Left lung (tissue), 4 donors: ENCODE measurements at regions not wholly inside any gene's neighbourhood (a gene's known extent, or its start where the extent isn't known, plus 50 kb on each side); places are given as distances from the start of the nearest gene placed in this dataset.

Source experiments
- ATAC-seq: fragments of 200-7000 bp; cut with Tn5 transposase; one replicate; pipeline ENCODE4 v1.9.1; 2020; ENCODE audit warnings: moderate library complexity
- DNase-seq, 4 donors: peaks; one replicate each; pipeline ENCODE4 v3.0.0-alpha.2; 2013 to 2020
- H3K27ac ChIP-seq, 2 donors: fragments of 200-600 bp; sonication (generic) in 1 of 2; one replicate each; pipeline versions ENCODE4 v1.5.0 to v1.8.0; 2020 to 2021
- H3K27me3 ChIP-seq, 2 donors: fragments of 200-600 bp; sonication (generic) in 1 of 2; one replicate each; pipeline versions ENCODE4 v1.5.0 to v1.8.0; 2020 to 2021
- H3K36me3 ChIP-seq, 2 donors: fragments of 200-600 bp; sonication (generic) in 1 of 2; one replicate each; pipeline versions ENCODE4 v1.5.0 to v1.8.0; 2020 to 2021
- H3K4me1 ChIP-seq, 2 donors: fragments of 200-600 bp; one replicate each; pipeline ENCODE4 v1.8.0; 2021
- H3K4me3 ChIP-seq, 2 donors: fragments of 200-600 bp; sonication (generic) in 1 of 2; one replicate each; pipeline versions ENCODE4 v1.5.0 to v1.8.0; 2020 to 2021; ENCODE audit warnings: mild to moderate bottlenecking in 1 of 2
- H3K9me3 ChIP-seq, 2 donors: fragments of 200-600 bp; sonication (generic) in 1 of 2; one replicate each; pipeline versions ENCODE4 v1.5.0 to v1.8.0; 2020 to 2021
- CTCF ChIP-seq, 2 donors: fragments of 200-600 bp; sonication (generic) in 1 of 2; IDR thresholded peaks; one replicate each; pipeline versions ENCODE4 v1.5.0 to v1.8.0; 2021; ENCODE audit warnings: antibody characterized with exemption in 2 of 2
- intact Hi-C, 2 donors: fragments of 100-400 bp; cut with DNase I; formaldehyde crosslinking; loops; one replicate each; pipeline versions ENCODE4 v1.11.2 to v1.14.2; 2022
- donor health status: DM: no; HTN: yes; CAD: no.
- donor health status: DM: no; HTN: no; CAD: no.

- no peak overlapping the region for H3K4me3 ChIP-seq
- no peak overlapping the region for H3K27ac ChIP-seq
- ATAC-seq = no peak
- no peak for DNase-seq
- no peaks in the 10 kb centered on the region for H3K9me3 ChIP-seq
- no peaks in the 10 kb centered on the region for H3K36me3 ChIP-seq
- TF ChIP-seq CTCF (IDR thresholded peaks at IDR 0.05) = no peak
- peaks cover 0 to 4% of the 10 kb centered on the region in 2 donors for H3K4me1 ChIP-seq
- intact Hi-C loops = no loop called here
- H3K27me3 ChIP-seq = no peaks in the 10 kb centered on the region
Observed at GRCh38 chr5:125323613-125324012, 577.2 kb upstream of the ZNF608 start.

GRCh38 chr5:125325488-125326149 lies 579.2 kb upstream of the ZNF608 start:
- H3K27ac ChIP-seq = no peak overlapping the region
- peaks cover 0 to 4% of the 10 kb centered on the region in 2 donors for H3K4me1 ChIP-seq
- no peak for ATAC-seq
- no peak for DNase-seq
- TF ChIP-seq CTCF (IDR thresholded peaks at IDR 0.05) = no peak
- no peaks in the 10 kb centered on the region for H3K9me3 ChIP-seq
- H3K4me3 ChIP-seq = no peak overlapping the region
- H3K36me3 ChIP-seq = no peaks in the 10 kb centered on the region
- intact Hi-C loops = no loop called here
- H3K27me3 ChIP-seq = no peaks in the 10 kb centered on the region

GRCh38 chr5:125326150-125326510 lies 579.7 kb upstream of the ZNF608 start:
- TF ChIP-seq CTCF (IDR thresholded peaks at IDR 0.05) = no peak
- Histone ChIP-seq H3K4me3 (no peak overlapping the region), H3K27me3 (no peaks in the 10 kb centered on the region), H3K9me3 (no peaks in the 10 kb centered on the region), H3K4me1 (peaks cover 0 to 4% of the 10 kb centered on the region in 2 donors), H3K36me3 (no peaks in the 10 kb centered on the region), H3K27ac (no peak overlapping the region)
- intact Hi-C loops = no loop called here
- ATAC-seq = peak; percentile 24
- no peak for DNase-seq

DNA sequence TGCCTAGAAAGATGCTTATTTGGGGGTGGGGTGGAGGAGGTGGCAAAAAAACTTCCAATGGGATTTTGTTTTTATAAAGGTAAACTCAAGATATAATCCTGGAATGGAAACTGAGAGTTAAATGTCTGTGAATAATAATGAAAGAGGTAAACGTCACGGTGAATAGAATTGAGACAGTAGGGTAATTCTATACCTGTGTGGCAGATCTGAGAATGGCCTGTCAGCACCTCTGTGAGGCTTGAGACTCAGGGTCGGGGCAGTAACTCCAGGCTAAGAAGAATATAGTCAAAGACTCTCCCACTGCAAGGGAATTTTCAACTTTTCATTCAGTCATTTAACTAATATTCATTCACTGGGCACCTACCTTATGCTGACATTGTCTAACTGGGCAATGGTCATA lies 581.2 kb upstream of the ZNF608 start:
- H3K27ac ChIP-seq = no peak overlapping the region
- no peak overlapping the region for H3K4me3 ChIP-seq
- intact Hi-C loops = no loop called here
- no peak for TF ChIP-seq CTCF (IDR thresholded peaks at IDR 0.05)
- no peaks in the 10 kb centered on the region for H3K36me3 ChIP-seq
- no peaks in the 10 kb centered on the region for H3K9me3 ChIP-seq
- DNase-seq (no peak), ATAC-seq (no peak)
- no peaks in the 10 kb centered on the region for H3K27me3 ChIP-seq
- H3K4me1 ChIP-seq = peaks cover 0 to 4% of the 10 kb centered on the region in 2 donors

DNA sequence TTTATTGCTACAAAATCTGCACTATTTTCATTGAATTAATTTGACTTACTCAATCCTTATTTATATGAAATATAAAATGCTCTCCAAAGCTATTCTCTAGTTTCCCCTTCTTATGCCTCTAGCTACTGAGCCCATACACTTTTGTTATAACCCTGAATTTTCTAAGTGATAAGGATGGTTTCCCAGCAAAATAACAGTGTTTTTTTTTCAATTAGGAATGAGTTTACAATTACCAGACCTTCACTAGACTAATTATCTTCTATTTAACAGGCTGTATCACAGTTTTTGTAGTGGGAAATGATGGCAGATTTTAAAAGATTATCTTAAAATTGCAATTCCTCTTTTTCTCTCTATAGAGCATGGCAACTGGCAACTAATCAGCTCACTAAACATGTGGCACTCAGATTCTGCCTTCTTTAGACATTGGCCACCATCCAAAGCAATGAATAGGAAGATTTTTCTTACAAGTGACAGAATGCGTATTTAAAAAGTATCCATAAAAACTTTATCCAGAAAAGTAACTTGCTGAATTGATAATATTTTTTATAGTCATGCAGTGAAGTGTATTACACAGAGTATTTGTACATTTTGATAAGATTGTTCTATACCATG lies 585.7 kb upstream of the ZNF608 start:
- H3K4me1 ChIP-seq = no peaks in the 10 kb centered on the region
- TF ChIP-seq CTCF (IDR thresholded peaks at IDR 0.05) = no peak
- intact Hi-C loops = no loop called here

More for the DNA sequence above, 585.7 kb upstream of the ZNF608 start:
- no peak for DNase-seq
- Histone ChIP-seq H3K27ac (no peak overlapping the region), H3K4me3 (no peak overlapping the region), H3K27me3 (no peaks in the 10 kb centered on the region), H3K36me3 (no peaks in the 10 kb centered on the region), H3K9me3 (no peaks in the 10 kb centered on the region)
- ATAC-seq = no peak
